ENCODE measurements at regions not wholly inside any gene's neighbourhood (a gene's known extent, or its start where the extent isn't known, plus 50 kb on each side); places are given as distances from the start of the nearest gene placed in this dataset.
"Not testable (repeated sequence)": the region's sequence is repeated elsewhere in the genome, so short reads cannot be mapped to it uniquely, and the experiment has no call there.

GRCh38 chr4:10806953-10807645 is 122.5 kb upstream of the CLNK start:
- DNase-seq, result no peak

GRCh38 chr4:10803713-10804343 is 119.3 kb upstream of the CLNK start:
- no peak for DNase-seq

GRCh38 chr4:10787365-10787764 is 102.8 kb upstream of the CLNK start:
- no peak for DNase-seq

DNA sequence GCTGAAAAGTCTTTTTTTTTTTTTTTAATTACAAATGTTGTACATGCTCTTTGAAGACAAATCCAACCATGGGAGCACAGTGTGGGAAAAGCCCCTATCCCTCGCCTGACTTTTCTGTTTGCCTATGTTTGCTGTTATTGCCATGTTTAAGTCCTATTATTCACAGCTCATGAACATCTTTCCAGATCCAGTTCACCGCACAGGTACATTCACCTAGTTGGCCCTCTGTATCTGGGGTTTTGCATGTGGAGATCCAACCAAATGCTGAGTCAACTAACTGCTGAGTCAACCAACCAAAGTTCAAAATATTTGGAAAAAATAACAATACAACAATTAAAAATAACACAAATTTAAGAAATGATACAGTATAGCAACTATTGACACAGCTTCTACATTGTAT is 100.1 kb upstream of the CLNK start:
- DNase-seq, result no peak

GRCh38 chr4:10783351-10783750 is 98.8 kb upstream of the CLNK start:
- no peak for DNase-seq

- DNase-seq, result no peak
Observed at GRCh38 chr4:10781805-10782204, 97.2 kb upstream of the CLNK start.

- DNase-seq, result not testable (repeated sequence)
Observed at GRCh38 chr4:10780803-10781202, 96.2 kb upstream of the CLNK start.

DNA sequence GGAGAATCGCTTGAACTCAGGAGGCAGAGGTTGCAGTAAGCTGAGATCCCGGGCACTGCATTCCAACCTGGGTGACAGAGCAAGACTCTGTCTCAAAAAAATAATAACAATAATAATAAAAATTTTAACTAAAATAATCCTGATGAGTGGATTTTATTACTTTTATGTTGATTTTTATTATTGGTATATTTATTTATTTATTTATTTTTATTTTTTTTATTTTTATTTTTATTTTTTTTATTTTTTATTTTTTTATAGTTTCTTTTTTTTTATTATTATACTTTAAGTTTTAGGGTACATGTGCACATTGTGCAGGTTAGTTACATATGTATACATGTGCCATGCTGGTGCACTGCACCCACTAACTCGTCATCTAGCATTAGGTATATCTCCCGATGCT is 90.6 kb upstream of the CLNK start:
- DNase-seq, result not testable (repeated sequence)

DNA sequence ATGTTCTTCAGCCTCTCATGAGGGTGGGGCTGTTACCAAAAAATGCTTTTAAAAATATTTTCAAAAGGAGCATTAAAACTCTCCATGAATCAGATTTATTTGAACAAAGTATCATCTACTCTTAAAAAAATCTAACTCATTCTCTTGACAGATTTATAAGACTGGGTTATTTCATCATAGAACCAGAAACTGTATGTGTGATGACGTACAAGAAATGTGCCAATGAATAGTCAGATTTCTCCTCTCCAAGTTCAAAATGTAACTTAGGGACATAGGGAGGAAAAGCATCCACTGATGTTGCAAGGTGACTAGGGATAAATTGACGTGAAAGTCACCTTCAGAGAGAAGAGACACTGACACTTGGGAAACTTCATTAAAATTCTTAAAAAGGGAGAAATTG is 89.1 kb upstream of the CLNK start:
- DNase-seq, result no peak

DNA sequence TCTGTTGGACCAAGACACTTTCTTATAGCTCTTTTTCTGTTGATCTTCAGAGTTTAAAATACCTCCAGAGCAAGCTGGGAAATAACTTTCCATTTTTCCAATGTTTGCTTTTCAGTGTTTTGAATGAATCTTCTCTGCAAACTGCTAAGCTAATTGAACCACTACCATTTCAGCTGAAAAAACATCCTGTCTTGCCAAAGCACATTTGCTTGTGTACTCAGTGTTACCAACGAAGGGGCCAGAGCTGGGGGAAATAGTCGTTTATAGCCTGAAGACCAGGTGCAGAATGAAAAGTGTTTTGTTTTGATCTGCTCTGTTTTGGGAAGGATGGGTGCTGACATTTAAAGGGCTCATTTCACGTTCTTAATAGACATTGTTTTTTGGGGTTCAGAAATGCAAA is 88.4 kb upstream of the CLNK start:
- peak; percentile 68 for DNase-seq

DNA sequence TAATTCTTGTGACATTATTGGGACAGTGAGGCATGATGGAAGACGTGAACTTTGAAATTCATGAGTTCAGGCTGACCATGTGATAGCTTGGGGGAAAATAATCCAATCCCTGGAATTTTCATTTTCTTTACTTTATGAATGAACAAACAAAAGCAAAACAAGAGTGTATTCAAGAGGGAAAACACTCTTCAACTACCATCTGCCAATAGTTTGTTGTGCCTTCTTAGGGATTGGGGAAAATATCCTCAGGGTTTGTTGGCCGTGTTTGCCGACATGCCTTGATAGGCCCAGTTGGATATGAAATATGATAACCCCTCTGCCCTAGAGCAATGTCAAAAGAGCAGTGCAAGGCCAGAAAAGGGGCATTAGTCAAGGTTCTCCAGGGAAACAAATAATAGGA is 80.8 kb upstream of the CLNK start:
- no peak for DNase-seq

GRCh38 chr4:10762561-10762960 is 78.0 kb upstream of the CLNK start:
- no peak for DNase-seq

GRCh38 chr4:10761903-10762302 is 77.3 kb upstream of the CLNK start:
- no peak for DNase-seq

- no peak for DNase-seq
Observed at GRCh38 chr4:10760086-10760485, 75.5 kb upstream of the CLNK start.

DNA sequence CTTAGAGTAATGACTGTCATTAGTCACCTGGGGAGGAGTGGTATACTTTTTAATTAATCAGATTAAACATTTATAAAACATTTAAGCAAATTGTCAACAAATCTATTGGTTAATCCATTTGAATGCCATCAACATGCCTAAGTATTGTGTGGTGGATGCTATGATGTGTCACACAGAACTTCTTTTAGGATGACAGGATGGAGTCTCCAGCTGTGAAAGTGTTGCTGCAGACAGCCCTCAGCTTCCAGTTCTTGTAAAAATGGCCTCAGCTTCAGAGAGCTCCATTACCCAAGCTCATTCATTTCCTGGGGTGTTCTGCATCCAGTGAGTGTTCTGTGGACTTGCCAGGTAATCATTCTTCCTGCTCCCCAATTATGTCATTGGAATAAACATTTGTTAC is 74.3 kb upstream of the CLNK start:
- DNase-seq, result no peak

DNA sequence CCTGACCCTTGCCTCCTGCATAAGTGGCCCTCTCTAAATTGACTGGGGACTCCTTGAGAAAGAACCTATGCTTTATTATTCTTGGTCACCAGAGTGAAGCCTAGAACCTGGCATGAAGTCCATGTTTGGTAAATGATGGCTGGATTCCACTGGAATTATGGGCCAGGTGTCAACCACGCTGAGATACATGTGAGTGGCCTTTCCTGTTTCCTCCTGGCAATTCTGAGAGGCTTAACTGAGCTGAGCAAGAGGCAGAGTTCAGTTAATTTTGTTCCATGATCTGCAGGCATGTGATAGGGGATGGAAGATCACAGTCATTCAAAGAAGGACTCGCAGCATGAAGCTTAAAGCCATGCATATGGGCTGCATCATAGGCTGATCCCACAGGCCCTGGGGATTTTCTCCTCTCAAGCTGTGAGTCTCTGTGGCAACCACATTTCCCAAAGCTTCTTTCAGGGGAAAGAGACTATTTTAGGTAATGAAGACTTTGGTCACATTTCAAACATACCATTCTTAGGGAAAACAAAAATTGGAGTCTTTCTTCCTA is 69.4 kb upstream of the CLNK start:
- no peak for DNase-seq

GRCh38 chr4:10753336-10753735 is 68.8 kb upstream of the CLNK start:
- no peak for DNase-seq

DNA sequence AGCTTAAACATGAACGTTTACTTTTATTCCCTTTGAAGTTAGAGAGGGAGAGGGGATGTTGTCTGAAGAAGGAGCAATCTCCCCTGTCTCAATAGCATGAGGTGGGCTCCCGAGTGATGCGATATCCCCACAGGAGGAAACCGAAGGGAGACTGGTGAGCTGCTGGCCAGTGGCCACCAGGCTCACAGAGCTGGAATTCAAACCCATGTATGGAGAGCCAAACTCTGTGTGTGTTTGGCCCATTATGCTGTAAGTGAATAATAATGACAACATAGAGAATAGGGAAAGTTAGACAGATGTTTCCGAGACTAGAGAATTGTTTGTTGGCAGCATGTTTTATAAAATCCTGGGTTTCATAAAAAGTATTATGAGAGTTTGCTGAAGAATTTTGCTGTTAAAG is 66.1 kb upstream of the CLNK start:
- no peak for DNase-seq

DNA sequence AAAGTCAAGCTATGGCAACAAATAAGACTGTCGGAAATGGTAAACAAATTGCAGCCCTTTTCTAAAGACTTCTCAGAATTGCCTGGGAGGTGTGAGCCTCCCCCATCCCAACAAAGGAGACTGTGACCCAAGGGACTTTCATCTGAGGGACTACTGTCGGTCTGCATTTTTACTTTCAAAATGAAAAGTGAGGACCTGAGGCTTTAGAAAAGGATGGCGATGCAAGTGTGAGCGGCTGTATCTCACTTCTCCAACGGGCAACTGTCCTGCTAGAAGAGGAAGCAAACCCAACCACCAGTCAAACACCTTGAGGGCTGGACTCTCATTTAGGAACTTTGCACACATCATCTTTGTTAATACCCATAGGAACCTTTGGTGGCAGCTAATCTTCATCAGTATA is 62.6 kb upstream of the CLNK start:
- no peak for DNase-seq

- no peak for DNase-seq
Observed at GRCh38 chr4:10746371-10747171, 62.0 kb upstream of the CLNK start.

- no peak for DNase-seq
Observed at GRCh38 chr4:10743357-10743756, 58.8 kb upstream of the CLNK start.

DNA sequence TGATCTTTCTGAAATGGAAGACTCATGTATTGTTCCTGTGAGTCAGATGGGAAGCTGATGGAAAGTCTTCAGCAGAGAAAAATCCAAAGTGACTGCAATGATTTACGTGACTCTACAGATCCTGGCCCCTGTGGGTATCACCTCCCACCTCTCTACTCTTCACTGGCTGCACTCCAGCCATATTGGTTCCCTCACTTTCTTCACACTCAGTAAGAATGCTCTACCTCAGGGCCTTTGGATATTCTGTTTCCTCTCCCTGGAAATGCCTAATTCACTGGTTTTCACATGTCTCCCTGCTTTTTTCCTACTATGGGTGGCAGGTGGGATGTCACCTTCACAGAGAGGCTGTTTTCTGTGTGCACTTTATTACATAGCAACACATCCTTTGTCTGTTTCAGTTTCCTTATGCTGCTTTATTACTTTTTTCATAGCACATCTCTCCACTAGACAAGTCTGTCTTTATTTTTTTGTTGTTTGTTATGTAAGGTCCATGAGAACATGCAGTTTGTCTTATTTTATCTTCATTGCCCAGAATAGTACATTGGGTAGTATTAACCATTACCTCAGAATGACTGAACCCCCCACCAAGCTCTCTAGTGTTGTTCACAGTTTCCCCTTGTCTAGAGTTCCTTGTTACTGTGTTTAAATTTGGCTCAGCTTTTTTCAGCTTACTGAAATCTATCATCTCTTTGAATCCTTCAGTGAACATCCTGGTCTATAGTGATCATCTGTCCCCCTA is 57.6 kb upstream of the CLNK start:
- DNase-seq, result no peak

All from NCI-H1092 (cell line).